Posterior cingulate gyrus (tissue), 11 donors: ENCODE measurements at regions not wholly inside any gene's neighbourhood (a gene's known extent, or its start where the extent isn't known, plus 50 kb on each side); places are given as distances from the start of the nearest gene placed in this dataset.
A peak's percentile ranks its signal among the peaks of the same experiment; 100 is the strongest.

Source experiments
- DNase-seq, 10 donors: peaks; one replicate each; pipeline versions ENCODE4 v3.0.0 to v3.0.0-alpha.2; 2020 to 2021; ENCODE audit warnings: mixed read lengths in 3 of 10
- intact Hi-C: fragments of 100-400 bp; cut with DNase I; formaldehyde crosslinking; loops from one replicate; pipeline ENCODE4 v1.15.1; 2023

DNA sequence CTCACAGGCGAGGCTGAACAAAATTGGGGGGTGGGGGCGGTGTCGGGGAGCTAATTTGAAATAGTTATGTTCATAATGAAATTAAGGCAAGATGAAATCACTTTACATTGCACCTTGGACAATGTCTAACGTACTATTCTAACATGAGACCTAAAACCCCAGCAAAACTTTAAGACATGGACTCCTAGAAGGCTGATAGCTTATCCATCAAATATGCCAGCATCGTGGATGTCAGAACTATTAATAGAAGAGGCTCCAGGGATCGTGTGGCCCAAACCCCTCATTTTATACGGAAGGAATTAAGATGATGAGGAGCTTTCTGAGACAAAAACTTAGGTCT is 279.6 kb downstream of the SOX9 start:
- intact Hi-C loops: no loop called here
- DNase-seq: no peak

DNA sequence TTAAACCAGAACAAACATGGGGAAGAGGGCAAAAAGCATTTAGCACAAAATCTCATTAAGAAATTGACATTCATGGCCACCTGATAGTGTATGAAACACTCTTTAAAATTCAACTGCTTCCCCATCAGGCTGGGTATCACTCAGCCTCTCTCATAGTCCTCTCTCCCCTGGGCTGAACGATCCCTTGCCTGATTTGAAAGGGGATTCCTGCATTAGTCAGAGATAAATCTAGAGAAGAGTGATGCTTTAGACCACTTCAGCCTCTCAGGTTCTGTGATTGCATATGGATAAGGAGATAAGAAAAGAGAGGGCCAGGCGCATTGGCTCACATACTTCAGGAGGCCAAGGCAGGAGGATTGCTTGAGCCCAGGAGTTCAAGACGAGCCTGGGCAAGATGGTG is 280.0 kb downstream of the SOX9 start:
- intact Hi-C loops: no loop called here
- DNase-seq: no peak

DNA sequence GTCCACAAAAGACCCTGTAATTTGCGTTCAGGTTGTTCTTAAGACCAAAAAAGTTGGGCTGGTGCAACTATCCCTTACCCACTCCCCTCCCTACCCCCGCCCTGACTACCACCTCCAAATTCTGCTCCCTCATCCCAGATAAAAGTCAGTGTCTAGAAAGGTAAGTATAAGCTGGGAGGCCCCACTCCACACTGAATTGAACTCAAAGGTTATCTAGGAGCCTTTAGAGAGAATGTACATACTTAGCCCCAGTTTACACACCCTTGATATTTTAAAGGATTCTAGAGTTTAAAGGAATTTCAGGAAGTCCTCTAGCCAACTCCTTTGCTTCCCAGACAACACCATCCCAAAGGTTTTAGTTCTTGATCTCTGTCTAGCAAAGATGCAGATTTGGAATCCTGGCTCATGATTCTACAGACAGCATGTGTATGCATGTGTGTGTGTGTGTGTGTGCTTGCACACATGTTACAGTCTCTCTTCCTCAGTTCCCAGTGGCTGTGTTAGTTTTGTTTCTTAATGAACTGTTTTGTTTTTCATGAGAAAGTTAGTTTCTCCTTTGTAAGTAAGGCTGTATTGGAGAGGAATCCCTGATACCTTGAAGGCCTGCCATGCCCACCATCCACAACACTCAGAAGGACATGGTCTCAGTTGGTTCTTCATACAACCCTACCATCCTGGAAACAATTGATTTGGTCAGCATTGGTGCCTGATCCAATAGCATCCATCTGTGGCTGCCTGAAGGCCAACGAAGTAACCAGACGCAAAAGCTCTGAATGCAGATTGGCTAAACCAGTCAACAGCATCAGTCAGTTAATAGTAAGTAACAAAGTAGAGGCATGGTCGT is 281.3 kb downstream of the SOX9 start:
- peak in 1 of 10 donors; percentile 9 for DNase-seq
- intact Hi-C loops: no loop called here

DNA sequence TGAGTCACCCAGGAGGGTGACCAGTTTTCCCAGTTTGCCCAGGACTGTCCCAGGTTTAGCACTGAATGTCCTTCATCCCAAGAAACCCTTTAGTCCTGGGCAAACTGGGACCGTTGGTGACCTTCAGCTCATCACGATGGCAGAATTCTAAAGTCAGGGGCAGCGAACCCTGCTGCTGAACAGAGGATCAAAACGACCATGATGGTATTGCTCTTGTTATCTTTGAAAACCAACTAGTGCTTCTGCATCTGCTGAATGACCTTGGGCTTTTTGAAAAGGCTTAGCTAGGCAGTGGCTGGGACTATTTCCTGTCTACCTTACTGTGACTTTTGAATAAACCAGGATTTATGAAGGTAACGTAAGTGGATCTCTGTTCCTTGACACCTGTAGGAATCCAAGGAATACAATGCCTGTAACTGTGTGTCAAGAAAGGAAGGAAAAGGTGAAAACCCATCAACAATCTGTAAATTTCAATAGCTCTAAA is 281.9 kb downstream of the SOX9 start:
- peak in 1 of 10 donors; percentile 9 for DNase-seq
- intact Hi-C loops: no loop called here

DNA sequence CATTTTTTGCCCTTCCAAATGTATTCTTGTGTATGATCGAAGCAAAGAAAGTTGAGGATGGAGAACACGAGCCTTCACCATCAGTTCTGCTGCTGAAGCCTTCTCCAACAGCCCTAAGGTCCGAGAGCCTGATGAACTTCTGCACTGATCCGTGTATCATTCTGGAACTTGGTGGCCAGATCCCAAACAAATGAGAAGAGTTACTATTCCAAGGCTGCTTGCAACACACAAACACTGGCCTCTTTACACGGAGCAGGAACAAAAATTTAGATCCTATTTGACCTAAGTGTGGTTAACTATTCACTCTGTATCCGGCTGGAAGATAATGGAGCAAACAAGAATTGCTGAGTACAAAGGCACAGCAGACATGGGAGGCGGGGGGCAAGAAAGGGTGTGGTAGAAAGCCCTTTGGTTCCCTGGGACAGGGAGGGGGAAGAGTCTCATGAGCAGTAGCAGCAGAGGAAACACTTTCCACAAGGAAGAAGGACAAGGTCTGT is 282.9 kb downstream of the SOX9 start:
- intact Hi-C loops: no loop called here

DNA sequence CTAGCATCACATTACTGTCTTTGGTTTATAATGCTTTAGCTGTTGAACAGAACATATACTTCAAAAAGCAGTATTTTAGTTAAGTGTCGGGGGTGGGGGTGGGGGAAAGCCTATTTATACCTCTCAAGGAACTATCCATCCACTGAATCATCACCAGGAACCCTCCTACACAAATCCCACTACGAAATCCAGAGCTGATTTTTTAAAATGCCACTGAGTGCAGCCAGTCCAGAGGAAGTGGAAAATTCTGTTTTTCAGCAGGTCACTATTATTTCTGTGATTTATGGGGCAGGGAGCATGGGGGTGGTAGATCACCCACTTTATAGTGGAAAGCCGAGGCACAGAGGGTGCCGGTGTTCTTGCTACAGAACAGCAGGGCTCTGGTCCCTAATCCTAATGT is 284.1 kb downstream of the SOX9 start:
- intact Hi-C loops: no loop called here

More for the DNA sequence above, 282.9 kb downstream of the SOX9 start:
- peak in 1 of 10 donors; percentile 7 for DNase-seq

DNA sequence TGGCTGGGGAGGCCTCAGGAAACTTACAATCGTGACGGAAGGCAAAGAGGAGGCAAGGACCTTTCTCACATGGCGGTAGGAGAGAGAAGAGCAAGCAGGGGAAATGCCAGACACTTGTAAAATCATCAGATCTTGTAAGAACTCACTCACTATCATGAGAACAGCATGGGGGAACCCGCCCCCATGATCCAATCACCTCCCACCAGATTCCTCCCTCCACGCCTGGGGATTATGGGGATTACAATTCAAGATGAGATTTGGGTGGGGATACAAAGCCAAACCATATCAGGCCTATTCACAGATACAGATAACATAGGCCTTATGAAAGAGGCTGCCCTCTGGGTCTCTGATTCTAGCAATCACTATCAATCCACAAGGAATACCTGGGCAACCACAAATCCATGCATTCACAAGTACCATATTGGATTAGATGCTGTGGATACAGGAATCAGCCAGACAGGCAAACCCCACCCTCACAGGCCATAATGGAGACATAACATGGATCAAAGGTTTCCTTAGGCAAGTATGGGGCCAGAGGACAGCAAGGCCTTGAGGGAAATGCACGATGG is 284.9 kb downstream of the SOX9 start:
- intact Hi-C loops: no loop called here
- DNase-seq: peak in 1 of 10 donors; percentile 36

More for the DNA sequence above, 284.1 kb downstream of the SOX9 start:
- DNase-seq: peak in 1 of 10 donors; percentile 7

DNA sequence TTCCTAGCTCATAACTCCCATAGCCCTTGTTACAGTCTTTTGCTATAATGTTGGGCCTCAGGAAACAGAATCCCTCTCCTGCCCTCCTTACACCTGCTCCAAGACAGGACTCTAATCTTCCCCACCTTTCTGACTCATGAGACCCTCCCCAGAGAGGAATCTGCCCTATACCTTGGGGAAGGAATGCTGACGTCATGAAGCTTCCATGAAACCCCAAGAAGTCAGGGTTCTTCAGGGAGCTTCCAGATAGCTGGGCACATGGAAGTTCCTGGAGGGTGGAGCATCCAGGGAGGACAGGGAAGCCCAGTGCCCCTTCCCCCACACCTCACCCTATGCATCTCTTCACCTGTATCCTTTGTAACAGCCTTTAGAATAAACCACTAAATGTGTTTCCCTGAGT is 285.7 kb downstream of the SOX9 start:
- intact Hi-C loops: no loop called here
- peak in 1 of 10 donors; percentile 20 for DNase-seq

DNA sequence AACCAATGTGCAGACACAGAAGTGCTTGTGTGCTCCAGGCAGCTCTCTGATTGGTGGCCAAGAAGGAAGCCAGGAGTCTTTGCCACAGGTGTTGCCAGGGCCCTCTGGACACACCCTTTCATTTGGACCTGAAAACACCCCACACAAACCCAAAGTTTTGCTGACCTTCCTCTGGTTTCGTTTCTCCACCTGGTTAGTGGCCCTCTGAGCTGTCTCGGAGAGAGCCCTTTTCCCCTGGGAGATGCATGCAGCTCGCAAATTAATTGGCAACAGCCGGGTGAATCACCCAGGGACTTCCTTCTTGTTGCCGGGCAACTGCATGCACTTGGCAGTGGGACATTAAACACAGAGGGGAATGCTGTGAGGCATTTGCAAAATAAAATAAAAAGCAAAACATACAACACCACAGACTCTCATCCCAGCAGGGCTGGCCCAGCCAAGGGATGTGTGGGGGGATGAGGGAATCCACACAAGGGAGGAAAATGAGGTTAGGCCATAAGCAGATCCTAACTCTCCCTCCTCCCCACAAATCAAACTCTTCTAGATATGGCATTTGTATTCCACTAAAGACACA is 286.6 kb downstream of the SOX9 start:
- DNase-seq: peak; percentile 24 to 94 (median 67)
- intact Hi-C loops: no loop called here

DNA sequence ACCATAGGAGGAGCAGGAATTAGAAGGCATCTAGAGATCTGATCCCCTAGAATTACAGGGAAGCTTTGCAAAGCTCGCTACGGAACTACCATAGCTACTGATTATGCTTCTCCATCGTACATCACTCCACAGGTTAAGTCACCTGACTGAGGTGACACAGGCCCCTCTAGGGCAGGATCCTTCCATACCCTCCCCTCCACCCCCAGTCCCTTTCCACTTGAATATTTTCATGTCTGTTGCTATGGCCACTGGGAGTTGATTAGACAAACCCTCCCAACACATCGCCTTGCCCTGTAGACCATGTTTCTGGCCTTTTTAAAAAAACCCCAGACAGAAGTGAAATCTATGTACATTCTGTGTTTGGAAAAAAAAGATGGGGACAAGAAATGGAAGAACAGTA is 287.1 kb downstream of the SOX9 start:
- intact Hi-C loops: no loop called here

DNA sequence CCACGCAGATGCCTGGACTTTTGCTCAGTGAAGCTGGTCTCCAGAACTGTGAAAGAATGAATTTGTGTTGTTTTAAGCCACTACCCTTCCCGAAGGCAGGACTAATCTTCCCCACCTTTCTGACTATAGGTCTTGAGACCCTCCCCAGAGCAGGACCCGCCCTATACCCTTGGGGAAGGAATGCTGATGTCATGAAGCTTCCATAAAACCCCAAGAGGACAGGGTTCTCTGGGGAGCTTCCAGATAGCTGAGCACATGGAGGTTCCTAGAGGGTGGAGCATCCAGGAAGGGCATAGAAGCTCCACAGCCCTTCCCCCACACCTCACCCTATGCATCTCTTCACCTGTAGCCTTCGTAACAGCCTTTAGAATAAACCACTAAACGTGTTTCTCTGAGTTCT is 287.8 kb downstream of the SOX9 start:
- intact Hi-C loops: no loop called here
- peak in 1 of 10 donors; percentile 9 for DNase-seq

More for the DNA sequence above, 287.1 kb downstream of the SOX9 start:
- peak in 1 of 10 donors; percentile 48 for DNase-seq

DNA sequence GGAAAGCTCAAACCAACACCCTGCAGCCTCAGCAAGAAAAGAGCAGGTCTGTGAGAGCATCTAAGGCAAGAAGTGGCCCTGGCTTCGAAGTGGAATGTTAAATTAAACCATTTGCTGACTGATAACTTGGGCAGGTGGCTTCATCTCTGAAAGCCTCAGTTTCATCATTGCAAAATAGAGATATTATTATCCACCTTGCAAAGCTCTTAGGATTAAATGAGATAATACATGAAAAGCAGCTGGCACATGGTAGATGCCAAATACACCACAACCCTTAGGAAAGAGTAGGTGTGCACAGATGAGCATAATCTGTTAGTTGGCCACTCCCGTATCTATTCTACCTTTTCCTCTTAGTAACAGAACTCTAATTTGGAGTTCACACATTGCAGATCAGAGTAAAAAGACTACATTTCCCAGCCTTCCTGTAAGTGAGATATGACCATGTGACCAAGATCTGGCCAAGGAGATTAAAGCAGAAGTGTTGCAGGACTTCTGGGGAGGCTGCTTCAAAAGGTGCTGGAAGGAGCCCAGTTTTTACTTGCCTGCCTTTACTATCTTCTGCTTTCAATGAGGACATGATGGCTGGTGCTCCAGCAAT is 288.7 kb downstream of the SOX9 start:
- intact Hi-C loops: no loop called here
- no peak for DNase-seq

DNA sequence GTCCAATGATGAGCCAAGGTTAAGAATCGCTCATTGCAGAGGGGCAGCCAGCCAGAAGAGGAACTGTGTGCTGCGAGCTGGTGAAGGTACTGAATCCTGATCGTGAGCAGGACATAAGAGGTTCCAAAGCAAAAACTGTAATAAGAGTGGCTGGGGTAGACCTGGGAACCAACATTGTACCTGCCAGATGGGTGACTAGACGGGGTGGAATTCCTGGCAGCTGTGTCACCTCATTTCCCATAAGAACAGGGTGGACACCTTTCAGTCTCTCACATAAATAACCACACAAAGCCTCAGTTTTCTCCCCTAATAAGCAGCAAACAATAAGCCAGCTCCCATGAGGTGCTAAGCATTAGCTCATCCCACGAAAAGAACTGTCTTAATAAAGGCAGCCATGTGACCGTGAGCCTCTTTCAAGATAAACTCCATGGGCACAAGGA is 290.3 kb downstream of the SOX9 start:
- DNase-seq: peak in 1 of 10 donors; percentile 2
- intact Hi-C loops: no loop called here

DNA sequence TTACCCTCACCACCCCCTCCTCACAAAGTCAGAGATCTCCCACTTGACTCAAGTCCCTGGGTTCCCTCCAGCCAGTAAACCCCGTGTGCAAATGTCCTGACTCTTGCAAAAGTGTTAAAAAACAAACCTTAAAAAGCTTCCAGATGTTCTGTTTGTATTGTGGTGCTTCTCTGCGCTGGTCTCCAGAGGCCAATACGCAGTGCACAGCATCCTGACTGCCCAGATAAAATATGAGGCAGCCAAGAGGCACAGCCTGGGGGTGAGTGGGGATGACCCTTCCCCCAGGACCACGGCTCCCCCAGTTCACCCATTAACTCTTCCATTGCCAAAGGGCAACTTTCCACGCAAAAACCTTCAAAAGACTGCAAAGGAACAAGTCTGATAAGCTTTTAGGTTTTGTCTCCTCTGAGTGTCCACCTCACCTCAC is 291.8 kb downstream of the SOX9 start:
- DNase-seq: peak in 1 of 10 donors; percentile 33
- intact Hi-C loops: no loop called here

DNA sequence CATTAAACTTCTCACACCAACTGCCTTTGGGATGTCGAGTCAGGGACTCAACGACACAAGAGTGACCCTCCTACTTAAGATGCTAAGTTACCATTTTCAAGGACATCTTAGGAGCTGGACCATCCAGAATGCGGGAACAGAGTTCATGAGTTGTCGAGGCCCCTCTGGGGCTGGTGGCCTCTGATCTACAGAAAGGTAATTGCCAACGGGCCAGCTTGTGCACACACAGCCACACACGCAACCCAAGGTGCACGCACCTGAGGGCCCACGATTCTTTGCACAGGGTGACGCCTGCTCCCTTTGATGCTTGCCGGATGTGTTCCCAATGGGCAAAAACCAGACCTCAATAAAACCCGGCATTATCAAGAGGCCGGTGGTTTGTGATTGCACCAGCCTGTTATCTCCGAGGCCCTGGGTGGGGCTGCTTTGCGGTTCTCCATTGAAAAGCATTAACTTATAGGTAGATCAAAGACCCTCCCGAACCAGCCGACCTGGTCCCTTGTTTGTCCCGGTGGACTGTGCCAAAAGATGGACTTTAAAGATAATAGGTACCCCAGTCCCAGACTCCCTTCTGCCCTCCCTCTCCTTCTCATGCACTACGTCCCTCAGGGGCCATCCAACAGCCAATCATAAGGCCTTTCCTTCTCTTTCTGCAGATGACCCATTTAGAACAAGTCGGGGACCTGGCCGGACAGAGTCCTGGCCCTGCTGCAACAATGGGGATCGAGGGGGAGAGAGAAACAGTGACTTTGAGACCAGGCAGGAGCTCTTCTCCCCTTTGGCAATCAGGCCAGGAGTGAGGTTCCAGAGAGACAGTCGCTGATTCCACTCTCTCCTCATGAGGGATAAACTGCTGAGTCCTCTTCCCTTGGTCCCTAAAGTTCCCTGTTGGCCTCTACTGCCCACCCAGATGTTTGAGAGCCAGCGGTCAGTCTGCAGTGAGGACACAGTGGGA is 292.5 kb downstream of the SOX9 start:
- DNase-seq: peak in 1 of 10 donors; percentile 37
- intact Hi-C loops: no loop called here

DNA sequence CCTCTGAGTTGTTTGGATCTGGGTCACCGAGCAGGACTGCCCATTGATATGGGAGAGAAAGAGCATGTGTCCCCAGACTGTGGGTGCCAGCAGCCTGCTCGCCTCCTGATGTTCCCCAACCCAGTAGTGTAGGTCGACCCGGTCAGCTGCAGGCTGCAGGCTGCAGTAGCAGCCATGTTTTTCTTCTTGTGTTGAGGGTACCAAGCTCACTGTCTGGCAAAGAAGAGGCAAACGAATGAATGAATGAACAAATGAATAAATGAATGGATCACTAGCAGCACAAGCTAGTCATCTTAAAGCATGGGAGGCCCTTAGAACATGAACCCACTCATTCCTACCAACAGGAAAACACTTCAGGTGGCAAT is 293.2 kb downstream of the SOX9 start:
- intact Hi-C loops: no loop called here
- DNase-seq: peak in 1 of 10 donors; percentile 64

DNA sequence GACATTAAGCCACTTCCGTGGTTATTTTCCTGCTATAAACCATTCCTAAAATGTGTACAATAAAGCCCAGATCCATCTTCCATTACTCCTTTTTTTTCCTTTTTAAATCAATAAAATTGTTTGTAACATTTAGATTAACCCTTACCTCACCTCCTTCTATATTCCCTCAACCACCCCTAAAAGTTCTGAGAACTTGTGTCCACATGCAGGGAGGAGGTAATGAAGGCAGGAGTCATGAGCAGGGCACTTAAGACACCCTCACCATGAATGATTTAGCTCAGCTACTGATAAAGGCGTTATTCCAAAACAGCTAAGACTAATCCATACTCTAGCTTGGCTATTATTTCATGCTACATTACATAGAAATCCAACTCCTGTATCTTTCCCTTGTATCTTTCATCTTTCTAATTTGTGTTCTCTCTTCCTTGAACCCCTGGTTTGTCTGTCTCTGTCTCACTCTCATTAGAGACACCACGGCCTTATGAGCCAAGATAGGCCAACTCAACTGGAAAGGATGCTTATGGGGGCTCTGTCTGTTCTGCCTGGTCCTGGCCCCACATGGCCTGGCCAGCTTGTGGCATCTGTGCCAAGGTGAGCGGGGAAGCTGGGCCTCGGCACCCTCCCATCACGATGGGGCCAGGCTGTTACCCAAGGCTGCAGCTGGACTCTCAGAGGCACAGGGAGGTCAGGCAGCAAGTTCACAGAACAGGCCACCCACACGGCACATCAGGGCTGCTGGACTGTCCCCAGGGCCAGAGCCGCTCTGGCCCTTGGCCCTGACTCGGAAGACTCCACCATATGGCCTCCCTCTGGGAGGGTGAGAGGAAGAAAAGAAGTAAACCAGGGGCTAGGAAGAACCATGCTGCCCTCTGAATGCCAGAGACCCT is 294.4 kb downstream of the SOX9 start:
- intact Hi-C loops: no loop called here

DNA sequence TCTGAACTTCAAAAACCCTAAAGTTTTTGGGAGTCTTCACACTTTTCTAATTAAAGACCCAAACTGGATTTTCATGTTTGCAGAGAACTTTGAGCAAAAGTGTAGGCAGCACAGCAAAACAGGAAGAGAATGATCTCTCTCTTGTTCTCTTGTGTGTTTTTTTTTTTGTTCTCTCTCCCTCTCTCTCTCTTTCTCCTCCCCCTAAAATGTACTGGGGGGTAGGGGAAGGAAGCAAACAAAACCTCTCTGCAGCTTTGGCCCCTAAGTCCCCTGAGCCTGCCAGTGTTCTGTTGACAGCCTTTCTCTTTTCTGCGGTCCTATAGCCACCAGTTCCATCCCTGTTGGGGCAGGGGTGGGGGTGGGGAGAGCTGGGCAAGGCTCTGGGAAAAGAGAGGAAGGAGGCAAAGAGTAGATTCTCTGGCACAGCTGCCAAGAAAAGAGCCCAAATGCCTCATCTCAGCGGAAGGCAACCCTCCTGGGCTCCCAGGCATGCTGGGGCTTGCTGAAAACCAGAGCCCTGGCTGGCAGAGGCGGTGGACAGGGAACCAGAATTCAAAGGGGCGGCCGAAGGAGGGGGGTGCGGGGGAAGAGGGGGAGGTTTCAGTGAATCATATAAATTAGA is 295.3 kb downstream of the SOX9 start:
- DNase-seq: peak in 4 of 10 donors; percentile 16 to 84 (median 42)
- intact Hi-C loops: no loop called here

More for the DNA sequence above, 294.4 kb downstream of the SOX9 start:
- DNase-seq: peak in 1 of 10 donors; percentile 75
